Adipocyte (in vitro differentiated cells): ENCODE measurements at regions not wholly inside any gene's neighbourhood (a gene's known extent, or its start where the extent isn't known, plus 50 kb on each side); places are given as distances from the start of the nearest gene placed in this dataset.

Experiments used
- DNase-seq: peaks from one replicate; pipeline ENCODE4 v3.0.0-alpha.2; 2015; ENCODE audit warnings: low read depth
- H3K27me3 ChIP-seq: replicated peaks from 2 replicates; pipeline ENCODE4 v1.7.0; 2013; ENCODE audit warnings: mild to moderate bottlenecking, low read length, moderate library complexity; ENCODE audit not compliant: control insufficient read depth, insufficient read depth
- H3K36me3 ChIP-seq: 2 replicates; pipeline ENCODE4 v1.7.0; 2013; ENCODE audit warnings: low read length, mild to moderate bottlenecking, moderate library complexity; ENCODE audit not compliant: control insufficient read depth, insufficient read depth, severe bottlenecking
- H3K4me1 ChIP-seq: 2 replicates; pipeline ENCODE4 v1.7.0; 2013; ENCODE audit warnings: mild to moderate bottlenecking, low read length, moderate library complexity; ENCODE audit not compliant: control insufficient read depth, insufficient read depth
- H3K4me3 ChIP-seq: 2 replicates; pipeline ENCODE4 v1.7.0; 2013; ENCODE audit warnings: mild to moderate bottlenecking, low read length, moderate library complexity
- H3K9ac ChIP-seq: 2 replicates; pipeline ENCODE4 v1.7.0; 2013; ENCODE audit warnings: mild to moderate bottlenecking, low read length, moderate library complexity
- H3K9me3 ChIP-seq: 2 replicates; pipeline ENCODE4 v1.7.0; 2013; ENCODE audit warnings: mild to moderate bottlenecking, low read length, moderate library complexity; ENCODE audit not compliant: control insufficient read depth

DNA sequence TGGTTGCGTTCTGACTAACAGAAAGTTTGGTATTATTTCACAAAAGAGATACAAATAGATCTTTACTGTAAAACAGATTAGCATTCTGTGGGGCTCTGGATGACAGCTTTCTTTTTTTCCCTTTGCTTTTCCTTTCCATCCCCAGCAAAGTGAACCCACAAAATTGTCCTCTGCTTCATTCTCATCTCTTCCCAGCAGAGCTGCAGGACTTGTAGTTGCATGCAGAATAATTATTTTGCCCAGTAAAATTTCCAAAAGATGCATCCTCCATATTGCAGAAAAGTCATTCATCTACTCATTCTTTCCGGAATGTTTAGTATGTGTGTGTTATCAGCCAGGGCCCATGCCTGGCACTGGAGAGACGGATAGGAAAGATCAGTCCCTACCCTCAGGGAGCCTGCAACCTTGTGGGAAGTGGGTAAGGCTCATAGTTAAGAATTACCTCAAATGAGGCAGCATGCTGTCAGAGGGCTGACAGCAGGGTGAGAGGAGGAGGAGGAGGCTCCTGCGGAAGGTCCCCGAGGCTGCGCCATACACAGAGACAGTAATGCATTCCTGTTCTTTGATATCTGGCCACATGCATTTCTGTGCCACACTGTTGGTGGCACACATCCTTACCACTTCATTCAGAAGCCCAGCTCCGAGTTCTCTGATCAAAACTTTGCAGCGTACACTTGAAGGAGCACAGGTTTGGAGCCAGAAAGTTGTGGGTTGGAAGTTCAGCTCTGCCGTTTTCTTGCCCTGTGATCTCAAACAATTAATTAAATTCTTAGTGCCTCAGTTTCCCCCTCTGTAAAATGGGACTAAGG, 225.4 kb downstream of the MYCN start:
- Histone ChIP-seq H3K36me3 (no peaks in the 10 kb centered on the region), H3K4me1 (no peaks in the 10 kb centered on the region), H3K9me3 (peaks cover 6% of the 10 kb centered on the region), H3K9ac (no peak overlapping the region), H3K27me3 (no peaks in the 10 kb centered on the region), H3K4me3 (no peak overlapping the region)
- DNase-seq = no peak

- Histone ChIP-seq H3K4me3 (no peak overlapping the region), H3K4me1 (no peaks in the 10 kb centered on the region), H3K9ac (no peak overlapping the region), H3K36me3 (no peaks in the 10 kb centered on the region), H3K9me3 (peaks cover 3% of the 10 kb centered on the region), H3K27me3 (no peaks in the 10 kb centered on the region)
- no peak for DNase-seq
Observed at GRCh38 chr2:16162491-16163040, 222.2 kb downstream of the MYCN start.

DNA sequence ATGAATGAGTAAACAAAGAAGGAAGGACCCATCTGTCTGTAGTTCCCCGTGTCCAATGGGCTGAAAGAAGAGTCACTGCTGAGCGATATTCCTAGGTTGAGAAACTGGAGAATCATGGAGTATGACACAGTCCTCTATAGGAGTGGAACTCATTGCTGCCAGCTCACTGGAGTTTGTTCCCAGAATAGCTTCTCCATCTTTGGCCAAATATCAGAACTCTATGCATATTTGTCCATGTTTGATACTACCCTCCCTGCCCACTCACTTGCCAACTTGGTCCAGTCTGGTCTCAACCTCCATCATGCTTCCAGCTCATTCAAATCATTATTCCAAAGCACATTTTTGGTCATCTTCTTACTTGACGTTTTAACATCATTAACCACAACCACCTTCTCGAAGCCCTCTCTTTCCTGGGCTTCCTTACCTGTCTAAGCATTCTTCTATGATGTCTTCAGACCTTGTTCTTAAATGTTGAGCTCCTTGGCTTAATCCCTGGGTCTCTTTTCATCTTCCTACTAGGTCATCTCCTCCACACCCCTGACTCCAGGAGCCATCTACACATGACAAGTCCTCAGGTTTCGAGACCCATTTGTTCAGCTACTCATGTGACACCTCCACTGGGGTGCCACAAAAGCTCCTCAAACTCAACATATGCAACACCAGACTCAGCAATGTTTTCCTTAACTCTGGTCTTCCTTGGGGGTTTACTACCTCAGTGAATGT, 221.6 kb downstream of the MYCN start:
- Histone ChIP-seq H3K27me3 (no peaks in the 10 kb centered on the region), H3K4me3 (no peak overlapping the region), H3K4me1 (no peaks in the 10 kb centered on the region), H3K36me3 (no peaks in the 10 kb centered on the region), H3K9me3 (peaks cover 3% of the 10 kb centered on the region), H3K9ac (no peak overlapping the region)
- no peak for DNase-seq

DNA sequence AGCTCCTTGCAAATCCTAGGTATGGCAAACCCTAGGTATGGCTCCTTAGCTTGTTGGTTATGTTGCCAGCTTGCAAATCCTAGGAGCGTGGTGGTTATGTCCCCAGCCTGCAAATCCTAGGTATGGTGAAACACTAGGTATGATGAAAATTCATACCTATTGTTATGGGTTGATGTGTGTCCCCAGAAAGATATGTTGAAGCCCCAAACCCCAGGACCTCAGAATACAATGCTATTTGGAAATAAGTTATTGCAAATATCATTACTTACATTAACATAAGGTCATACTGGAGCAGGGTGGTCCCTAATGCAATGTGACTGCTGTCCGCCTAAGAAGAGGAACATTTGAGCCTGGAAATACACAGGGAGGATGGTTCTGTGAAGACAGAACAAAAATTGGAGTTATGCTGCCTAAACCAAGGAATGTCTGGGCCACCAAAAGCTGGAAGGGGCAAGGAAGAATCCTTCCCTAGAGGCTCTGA, 220.8 kb downstream of the MYCN start:
- Histone ChIP-seq H3K4me3 (no peak overlapping the region), H3K4me1 (no peaks in the 10 kb centered on the region), H3K36me3 (no peaks in the 10 kb centered on the region), H3K9ac (no peak overlapping the region), H3K9me3 (peaks cover 3% of the 10 kb centered on the region), H3K27me3 (no peaks in the 10 kb centered on the region)
- no peak for DNase-seq

GRCh38 chr2:16160281-16161084, 220.1 kb downstream of the MYCN start:
- Histone ChIP-seq H3K36me3 (no peaks in the 10 kb centered on the region), H3K9ac (no peak overlapping the region), H3K9me3 (peaks cover 3% of the 10 kb centered on the region), H3K27me3 (no peaks in the 10 kb centered on the region), H3K4me1 (no peaks in the 10 kb centered on the region), H3K4me3 (no peak overlapping the region)
- DNase-seq = no peak

DNA sequence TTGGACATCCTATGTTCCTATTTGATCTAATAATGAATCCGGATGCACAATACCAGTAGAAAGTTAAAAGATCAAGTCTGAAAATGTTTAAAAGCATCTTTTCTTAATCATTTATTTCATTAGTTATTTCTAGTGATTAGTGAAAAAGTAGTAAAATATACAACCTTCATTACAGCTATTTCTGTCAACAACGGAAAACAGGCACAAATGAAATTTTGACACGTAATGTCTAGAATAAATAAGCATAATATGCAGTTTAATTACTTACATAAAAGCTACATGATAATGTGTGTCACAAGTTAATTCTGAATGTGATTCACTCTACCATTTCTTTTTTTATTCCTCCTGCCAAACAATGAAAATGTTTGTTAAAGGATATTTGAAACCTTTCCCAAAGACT, 216.1 kb downstream of the MYCN start:
- no peak overlapping the region for H3K9ac ChIP-seq
- no peak for DNase-seq
- H3K9me3 ChIP-seq = no peaks in the 10 kb centered on the region
- H3K4me1 ChIP-seq = no peaks in the 10 kb centered on the region
- no peaks in the 10 kb centered on the region for H3K27me3 ChIP-seq
- H3K36me3 ChIP-seq = no peaks in the 10 kb centered on the region
- no peak overlapping the region for H3K4me3 ChIP-seq

GRCh38 chr2:16155766-16156165, 215.4 kb downstream of the MYCN start:
- H3K27me3 ChIP-seq = no peaks in the 10 kb centered on the region
- no peak for DNase-seq
- no peaks in the 10 kb centered on the region for H3K4me1 ChIP-seq
- H3K9me3 ChIP-seq = no peaks in the 10 kb centered on the region
- no peaks in the 10 kb centered on the region for H3K36me3 ChIP-seq
- H3K4me3 ChIP-seq = no peak overlapping the region
- H3K9ac ChIP-seq = no peak overlapping the region

DNA sequence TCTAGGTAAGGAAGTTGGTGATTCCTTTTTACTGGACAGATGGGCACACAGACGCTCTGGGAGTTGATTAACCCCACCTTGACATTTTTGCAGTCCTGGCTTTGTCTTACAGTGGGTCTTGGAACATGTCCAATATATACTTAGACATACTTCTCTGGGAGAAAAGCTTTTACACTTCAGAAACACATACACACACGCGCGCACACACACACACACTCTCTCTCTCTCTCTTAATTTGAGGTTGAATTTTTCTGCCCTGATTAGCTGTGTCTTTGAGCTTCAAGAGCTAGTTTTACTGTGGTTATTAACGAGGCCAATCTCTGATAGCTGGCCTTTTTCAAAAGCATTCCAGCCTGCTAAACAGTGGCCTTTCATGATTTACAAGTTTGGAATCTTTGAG, 215.0 kb downstream of the MYCN start:
- Histone ChIP-seq H3K4me3 (no peak overlapping the region), H3K9me3 (no peaks in the 10 kb centered on the region), H3K4me1 (no peaks in the 10 kb centered on the region), H3K36me3 (no peaks in the 10 kb centered on the region), H3K9ac (no peak overlapping the region), H3K27me3 (no peaks in the 10 kb centered on the region)
- no peak for DNase-seq

DNA sequence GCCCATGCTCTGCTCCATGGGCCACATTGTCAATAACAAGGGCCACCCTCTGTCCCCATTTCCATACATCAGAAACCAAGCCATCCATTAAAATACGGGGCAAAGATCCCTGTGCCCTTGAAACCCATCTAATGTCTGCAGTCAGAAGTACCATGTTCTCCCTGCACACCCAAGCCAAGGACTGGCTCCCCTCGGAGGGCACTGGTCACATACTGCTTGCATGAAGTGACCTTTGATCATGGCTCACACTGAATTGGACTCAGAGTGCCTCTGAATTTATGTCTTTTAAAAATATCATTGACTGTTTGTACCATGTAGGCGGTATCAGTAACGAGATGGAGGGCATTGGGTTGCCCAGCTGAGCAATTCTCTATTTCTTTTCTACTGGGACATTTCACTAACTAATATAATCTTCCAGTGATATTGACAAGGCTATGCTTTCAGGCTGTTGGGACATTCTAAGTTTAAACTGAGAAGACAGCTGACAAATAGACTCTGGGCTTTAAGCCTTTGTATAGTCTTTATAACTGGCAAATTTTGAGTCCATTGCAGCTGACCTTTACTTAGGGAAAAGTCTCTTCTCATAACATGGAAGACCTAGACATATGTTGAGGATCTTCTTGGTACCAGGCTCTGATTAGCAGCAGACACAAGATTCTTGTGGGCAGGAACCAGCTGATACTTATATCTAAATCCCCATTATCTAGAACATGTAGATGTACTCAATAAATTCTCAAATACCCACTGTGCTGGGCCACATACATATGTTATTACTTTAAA, 214.3 kb downstream of the MYCN start:
- no peak overlapping the region for H3K4me3 ChIP-seq
- no peak overlapping the region for H3K9ac ChIP-seq
- no peak for DNase-seq
- H3K36me3 ChIP-seq = no peaks in the 10 kb centered on the region
- H3K4me1 ChIP-seq = no peaks in the 10 kb centered on the region
- no peaks in the 10 kb centered on the region for H3K27me3 ChIP-seq
- no peaks in the 10 kb centered on the region for H3K9me3 ChIP-seq

DNA sequence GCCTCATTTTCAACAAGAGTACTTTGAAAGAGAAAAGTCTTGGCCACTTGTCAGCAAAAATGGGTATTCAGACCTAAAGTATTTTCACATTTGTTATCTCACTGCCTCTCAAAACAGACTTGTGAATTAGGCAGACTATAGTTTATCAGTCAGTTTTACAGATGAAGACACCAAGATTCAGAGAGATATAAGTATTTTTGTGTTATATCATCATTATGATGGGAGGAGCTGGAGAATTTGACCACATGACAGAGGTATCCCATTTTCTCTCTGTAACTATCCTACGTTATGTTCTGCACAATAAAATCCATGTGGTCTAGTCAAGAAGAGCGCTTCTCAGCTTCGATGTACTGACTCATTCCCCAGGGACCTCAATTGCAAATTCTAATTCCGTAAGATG, 213.7 kb downstream of the MYCN start:
- Histone ChIP-seq H3K9me3 (no peaks in the 10 kb centered on the region), H3K36me3 (no peaks in the 10 kb centered on the region), H3K4me3 (no peak overlapping the region), H3K27me3 (no peaks in the 10 kb centered on the region), H3K4me1 (no peaks in the 10 kb centered on the region), H3K9ac (no peak overlapping the region)
- no peak for DNase-seq
